IMR-90 (cell line): ENCODE measurements at regions not wholly inside any gene's neighbourhood (a gene's known extent, or its start where the extent isn't known, plus 50 kb on each side); places are given as distances from the start of the nearest gene placed in this dataset.

ENCODE experiments used
- ATAC-seq: fragments of 200-7000 bp; cut with Tn5 transposase; 2 replicates; pipeline ENCODE4 v1.9.1; 2020; ENCODE audit warnings: low read depth, mild to moderate bottlenecking, moderate library complexity
- BruUV-seq: library from RNA; stranded (reverse); fragments of 400-500 nt; replicated peaks from 2 replicates; lab custom pipeline; 2021; lab: Mats Ljungman, UMichigan
- CTCF ChIA-PET: fragments of 300-600 bp; formaldehyde crosslinking; extraction: SDS; loops from one replicate; lab custom pipeline; 2021; ENCODE audit warnings: antibody characterized with exemption; lab: Yijun Ruan, JAX
- POLR2A ChIA-PET: fragments of 300-600 bp; sonication (Branson Sonifier 250); formaldehyde crosslinking; loops from one replicate; lab custom pipeline; 2022; ENCODE audit warnings: antibody characterized with exemption; ENCODE audit not compliant: unreplicated experiment; lab: Charles Lee
- DNase-seq: peaks from one replicate; pipeline ENCODE4 v3.0.0; 2013
- H2AFZ ChIP-seq: replicated peaks from 2 replicates; pipeline ENCODE3; 2013; ENCODE audit warnings: low read length, mild to moderate bottlenecking; ENCODE audit not compliant: poor library complexity
- H2AK5ac ChIP-seq: 2 replicates; pipeline ENCODE4 v1.6.1; 2013; ENCODE audit warnings: low read depth, low read length, inconsistent platforms
- H2AK9ac ChIP-seq: replicated peaks from 2 replicates; pipeline ENCODE3; 2013; ENCODE audit warnings: mild to moderate bottlenecking, low read depth, low read length, moderate library complexity; ENCODE audit not compliant: poor library complexity
- H2BK120ac ChIP-seq: 2 replicates; pipeline ENCODE4 v1.6.1; 2013; ENCODE audit warnings: low read depth, low read length, inconsistent platforms
- H2BK15ac ChIP-seq: 3 replicates; pipeline ENCODE4 v1.6.1; 2013; ENCODE audit warnings: low read depth, low read length, inconsistent platforms
- H2BK20ac ChIP-seq: 2 replicates; pipeline ENCODE4 v1.6.1; 2013; ENCODE audit warnings: low read depth, mild to moderate bottlenecking, inconsistent platforms, low read length, moderate library complexity
- H2BK5ac ChIP-seq: 2 replicates; pipeline ENCODE4 v1.6.1; 2013; ENCODE audit warnings: mild to moderate bottlenecking, low read depth, low read length, inconsistent platforms; ENCODE audit not compliant: poor library complexity, severe bottlenecking
- H3K14ac ChIP-seq: replicated peaks from 2 replicates; pipeline ENCODE4 v1.6.1; 2013; ENCODE audit warnings: low read depth, low read length, inconsistent platforms
- H3K18ac ChIP-seq: 2 replicates; pipeline ENCODE4 v1.6.1; 2013; ENCODE audit warnings: low read depth, low read length, control low read depth
- H3K23ac ChIP-seq: 2 replicates; pipeline ENCODE4 v1.6.1; 2013; ENCODE audit warnings: low read depth, low read length, inconsistent platforms
- H3K27ac ChIP-seq: 2 replicates; pipeline ENCODE4 v1.5.1; 2013; ENCODE audit warnings: mild to moderate bottlenecking, control low read depth, low read length; ENCODE audit not compliant: insufficient read depth
- H3K27me3 ChIP-seq: 2 replicates; pipeline ENCODE4 v1.6.1; 2013; ENCODE audit warnings: low read length; ENCODE audit not compliant: control insufficient read depth, insufficient read depth
- H3K36me3 ChIP-seq: 2 replicates; pipeline ENCODE4 v1.6.1; 2013; ENCODE audit warnings: low read length, mixed read lengths; ENCODE audit not compliant: control insufficient read depth, insufficient read depth
- H3K4ac ChIP-seq: 2 replicates; pipeline ENCODE4 v1.6.1; 2013; ENCODE audit warnings: low read depth, low read length, inconsistent platforms
- H3K4me1 ChIP-seq: 2 replicates; pipeline ENCODE4 v1.6.1; 2013; ENCODE audit warnings: low read length, mixed read lengths; ENCODE audit not compliant: control insufficient read depth, insufficient read depth
- H3K4me2 ChIP-seq: 2 replicates; pipeline ENCODE4 v1.6.1; 2013; ENCODE audit warnings: low read depth, mild to moderate bottlenecking, control low read depth, low read length, moderate library complexity
- H3K4me3 ChIP-seq: 2 replicates; pipeline ENCODE4 v1.5.1; 2013; ENCODE audit warnings: low read depth, mild to moderate bottlenecking, control low read depth, low read length, moderate library complexity; ENCODE audit not compliant: insufficient read depth
- H3K56ac ChIP-seq: 2 replicates; pipeline ENCODE4 v1.6.1; 2013; ENCODE audit warnings: low read length, inconsistent platforms; ENCODE audit not compliant: insufficient read depth; ENCODE audit errors: extremely low read depth
- H3K79me1 ChIP-seq, 2 experiments: 2 replicates each; pipeline ENCODE4 v1.6.1; 2013; ENCODE audit warnings: low read length in 2 of 2, inconsistent platforms in 1 of 2, low read depth in 1 of 2
- H3K9ac ChIP-seq: 2 replicates; pipeline ENCODE4 v1.6.1; 2013; ENCODE audit warnings: low read depth, low read length, control low read depth
- H3K9me1 ChIP-seq: 2 replicates; pipeline ENCODE4 v1.6.1; 2013; ENCODE audit warnings: low read length, inconsistent platforms; ENCODE audit not compliant: insufficient read depth
- H3K9me3 ChIP-seq: 2 replicates; pipeline ENCODE4 v1.6.1; 2013; ENCODE audit warnings: low read length; ENCODE audit not compliant: control insufficient read depth, insufficient read depth
- H4K20me1 ChIP-seq: 2 replicates; pipeline ENCODE4 v1.6.1; 2013; ENCODE audit warnings: low read length, inconsistent platforms; ENCODE audit not compliant: insufficient read depth
- H4K5ac ChIP-seq: 2 replicates; pipeline ENCODE4 v1.6.1; 2013; ENCODE audit warnings: mild to moderate bottlenecking, low read depth, low read length, control low read depth
- H4K8ac ChIP-seq, 2 experiments: 2 replicates each; pipeline ENCODE4 v1.6.1; 2013; ENCODE audit warnings: low read depth in 2 of 2, low read length in 2 of 2, control low read depth in 1 of 2, inconsistent platforms in 1 of 2
- H4K91ac ChIP-seq: 2 replicates; pipeline ENCODE4 v1.6.1; 2013; ENCODE audit warnings: low read depth, low read length, inconsistent platforms; ENCODE audit not compliant: insufficient read depth
- BHLHE40 ChIP-seq: fragments of 150-350 bp; IDR thresholded peaks from 2 replicates; pipeline ENCODE4 v1.6.1; 2016; ENCODE audit warnings: mild to moderate bottlenecking, low read depth, low read length
- CEBPB ChIP-seq: IDR thresholded peaks from 2 replicates; pipeline ENCODE4 v1.6.1; 2012; ENCODE audit warnings: low read depth, low read length, improper control_type of control experiment
- CHD1 ChIP-seq: IDR thresholded peaks from 2 replicates; pipeline ENCODE4 v1.6.1; 2012; ENCODE audit warnings: low read depth, low read length, improper control_type of control experiment
- FOS ChIP-seq: fragments of 150-350 bp; IDR thresholded peaks from 2 replicates; pipeline ENCODE4 v1.6.1; 2016; ENCODE audit warnings: low read depth, low read length
- MAFK ChIP-seq: IDR thresholded peaks from 2 replicates; pipeline ENCODE4 v1.6.1; 2012; ENCODE audit warnings: low read depth, low read length, improper control_type of control experiment
- MAZ ChIP-seq: IDR thresholded peaks from 2 replicates; pipeline ENCODE4 v1.6.1; 2012; ENCODE audit warnings: low read depth, mild to moderate bottlenecking, low read length, improper control_type of control experiment, moderate library complexity, borderline replicate concordance
- MXI1 ChIP-seq: IDR thresholded peaks from 2 replicates; pipeline ENCODE4 v1.6.1; 2012; ENCODE audit warnings: low read depth, mild to moderate bottlenecking, low read length, moderate library complexity, borderline replicate concordance
- NFE2L2 ChIP-seq: fragments of 150-350 bp; IDR thresholded peaks from 2 replicates; pipeline ENCODE4 v1.6.1; 2016; ENCODE audit warnings: low read depth, mild to moderate bottlenecking, low read length
- POLR2A ChIP-seq: IDR thresholded peaks from 2 replicates; pipeline ENCODE4 v1.6.1; 2012; ENCODE audit warnings: mild to moderate bottlenecking, low read depth, low read length
- RAD21 ChIP-seq: IDR thresholded peaks from 2 replicates; pipeline ENCODE4 v1.6.1; 2012; ENCODE audit warnings: low read length, improper control_type of control experiment
- RCOR1 ChIP-seq: IDR thresholded peaks from 2 replicates; pipeline ENCODE4 v1.6.1; 2012; ENCODE audit warnings: mild to moderate bottlenecking, low read length, improper control_type of control experiment; ENCODE audit not compliant: insufficient replicate concordance
- RFX5 ChIP-seq: IDR thresholded peaks from 2 replicates; pipeline ENCODE4 v1.8.0; 2012; ENCODE audit warnings: low read depth, mild to moderate bottlenecking, low read length, moderate library complexity
- SMC3 ChIP-seq: fragments of 150-350 bp; IDR thresholded peaks from 2 replicates; pipeline ENCODE4 v1.6.1; 2016; ENCODE audit warnings: low read depth, mild to moderate bottlenecking, antibody characterized with exemption, low read length, moderate library complexity
- WGBS, 2 experiments: methylation state at CpG; one replicate each; pipeline versions ENCODE4 v1.1.5 to v1.1.7; 2013; ENCODE audit warnings: missing lambda C conversion rate in 2 of 2; ENCODE audit not compliant: insufficient read length in 1 of 2; ENCODE audit errors: extremely low coverage in 2 of 2; 5-methylcytosine and 5-hydroxymethylcytosine counted together
- dilution Hi-C: fragments of 300-500 bp; cut with HindIII; formaldehyde crosslinking; loops from one replicate; pipeline ENCODE4 v1.14.3; 2018; ENCODE audit warnings: low sequenced_read_pairs; ENCODE audit not compliant: unreplicated experiment
- in situ Hi-C: fragments of 300-500 bp; cut with MboI; formaldehyde crosslinking; loops from 3 replicates; pipeline ENCODE4 v1.14.3; 2019; ENCODE audit warnings: low sequenced_read_pairs, inconsistent platforms, mixed read lengths
- intact Hi-C: fragments of 100-400 bp; cut with micrococcal nuclease; formaldehyde crosslinking; loops from 2 replicates; pipeline ENCODE4 v1.10.0; 2022
- TF ChIP-seq, protein P1 (sequence below): conservative IDR thresholded peaks from 2 replicates; pipeline ENCODE4 v1.5.1; 2012; ENCODE audit warnings: mild to moderate bottlenecking, low read depth, low read length, improper control_type of control experiment
- TF ChIP-seq, protein P2 (sequence below): fragments of 150-350 bp; IDR thresholded peaks from 2 replicates; pipeline ENCODE4 v1.6.1; 2017; ENCODE audit warnings: mild to moderate bottlenecking, antibody characterized with exemption, low read length, low read depth
- TF ChIP-seq, protein P3 (sequence below): fragments of 150-350 bp; IDR thresholded peaks from 2 replicates; pipeline ENCODE4 v1.6.1; 2016; ENCODE audit warnings: low read depth, mild to moderate bottlenecking, low read length, moderate library complexity, borderline replicate concordance

DNA sequence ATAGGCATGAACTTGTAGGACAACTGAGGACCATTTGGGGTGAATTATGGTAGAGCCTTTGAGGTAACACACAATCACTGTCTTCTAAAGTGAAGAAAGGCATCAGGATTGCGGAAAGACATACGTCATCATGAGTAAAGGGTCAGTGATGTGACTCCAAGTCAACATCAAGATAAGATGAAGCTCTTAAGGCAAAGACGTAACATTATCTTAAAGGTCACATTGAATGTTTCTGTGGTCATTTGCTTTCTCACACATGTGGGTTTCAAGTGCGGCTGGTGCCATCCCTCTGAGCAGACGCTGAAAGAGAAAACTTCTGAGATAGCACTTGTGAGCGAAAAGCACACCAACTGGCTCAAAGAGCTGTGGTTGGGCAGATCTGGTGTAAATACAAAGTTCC is 63.3 kb upstream of the GRAMD2B start:
- H4K5ac ChIP-seq, result no peak overlapping the region
- POLR2A ChIA-PET, result no interaction called here
- H3K4me3 ChIP-seq, result no peak overlapping the region
- no peak overlapping the region for H3K27ac ChIP-seq
- H3K79me1 ChIP-seq, result no peaks in the 10 kb centered on the region
- 94% methylated on average over 5 of the region's 6 CpGs; no CpG with 5 or more reads in 1 of the 2 experiments for WGBS, 2 experiments
- TF ChIP-seq CHD1, result no peak
- TF ChIP-seq POLR2A, result no peak
- TF ChIP-seq CEBPB, result no peak
- no peak for TF ChIP-seq FOS
- no peak for TF ChIP-seq MAZ
- TF ChIP-seq, protein P1, sequence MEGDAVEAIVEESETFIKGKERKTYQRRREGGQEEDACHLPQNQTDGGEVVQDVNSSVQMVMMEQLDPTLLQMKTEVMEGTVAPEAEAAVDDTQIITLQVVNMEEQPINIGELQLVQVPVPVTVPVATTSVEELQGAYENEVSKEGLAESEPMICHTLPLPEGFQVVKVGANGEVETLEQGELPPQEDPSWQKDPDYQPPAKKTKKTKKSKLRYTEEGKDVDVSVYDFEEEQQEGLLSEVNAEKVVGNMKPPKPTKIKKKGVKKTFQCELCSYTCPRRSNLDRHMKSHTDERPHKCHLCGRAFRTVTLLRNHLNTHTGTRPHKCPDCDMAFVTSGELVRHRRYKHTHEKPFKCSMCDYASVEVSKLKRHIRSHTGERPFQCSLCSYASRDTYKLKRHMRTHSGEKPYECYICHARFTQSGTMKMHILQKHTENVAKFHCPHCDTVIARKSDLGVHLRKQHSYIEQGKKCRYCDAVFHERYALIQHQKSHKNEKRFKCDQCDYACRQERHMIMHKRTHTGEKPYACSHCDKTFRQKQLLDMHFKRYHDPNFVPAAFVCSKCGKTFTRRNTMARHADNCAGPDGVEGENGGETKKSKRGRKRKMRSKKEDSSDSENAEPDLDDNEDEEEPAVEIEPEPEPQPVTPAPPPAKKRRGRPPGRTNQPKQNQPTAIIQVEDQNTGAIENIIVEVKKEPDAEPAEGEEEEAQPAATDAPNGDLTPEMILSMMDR, result no peak
- no peak for TF ChIP-seq NFE2L2
- no peak for TF ChIP-seq RAD21
- TF ChIP-seq, protein P2, sequence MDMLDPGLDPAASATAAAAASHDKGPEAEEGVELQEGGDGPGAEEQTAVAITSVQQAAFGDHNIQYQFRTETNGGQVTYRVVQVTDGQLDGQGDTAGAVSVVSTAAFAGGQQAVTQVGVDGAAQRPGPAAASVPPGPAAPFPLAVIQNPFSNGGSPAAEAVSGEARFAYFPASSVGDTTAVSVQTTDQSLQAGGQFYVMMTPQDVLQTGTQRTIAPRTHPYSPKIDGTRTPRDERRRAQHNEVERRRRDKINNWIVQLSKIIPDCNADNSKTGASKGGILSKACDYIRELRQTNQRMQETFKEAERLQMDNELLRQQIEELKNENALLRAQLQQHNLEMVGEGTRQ, result no peak
- no peak for TF ChIP-seq SMC3
- TF ChIP-seq RCOR1, result no peak
- no peak for TF ChIP-seq MXI1
- no peak for TF ChIP-seq BHLHE40
- TF ChIP-seq, protein P3, sequence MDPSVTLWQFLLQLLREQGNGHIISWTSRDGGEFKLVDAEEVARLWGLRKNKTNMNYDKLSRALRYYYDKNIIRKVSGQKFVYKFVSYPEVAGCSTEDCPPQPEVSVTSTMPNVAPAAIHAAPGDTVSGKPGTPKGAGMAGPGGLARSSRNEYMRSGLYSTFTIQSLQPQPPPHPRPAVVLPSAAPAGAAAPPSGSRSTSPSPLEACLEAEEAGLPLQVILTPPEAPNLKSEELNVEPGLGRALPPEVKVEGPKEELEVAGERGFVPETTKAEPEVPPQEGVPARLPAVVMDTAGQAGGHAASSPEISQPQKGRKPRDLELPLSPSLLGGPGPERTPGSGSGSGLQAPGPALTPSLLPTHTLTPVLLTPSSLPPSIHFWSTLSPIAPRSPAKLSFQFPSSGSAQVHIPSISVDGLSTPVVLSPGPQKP, result no peak
- no peak for TF ChIP-seq RFX5
- TF ChIP-seq MAFK, result no peak
- H3K27me3 ChIP-seq, result no peaks in the 10 kb centered on the region
- H2BK5ac ChIP-seq, result no peak overlapping the region
- no peak overlapping the region for H2AFZ ChIP-seq
- ATAC-seq (no peak), DNase-seq (no peak)
- CTCF ChIA-PET, result no interaction called here
- H2AK5ac ChIP-seq, result peak overlapping the region; percentile 20; the same call in 1 of the 2 replicates
- no peak overlapping the region for H3K9ac ChIP-seq
- no peak overlapping the region for H2AK9ac ChIP-seq
- H3K4me2 ChIP-seq, result no peak overlapping the region
- H3K9me3 ChIP-seq, result no peaks in the 10 kb centered on the region
- H2BK20ac ChIP-seq, result peak overlapping the region; percentile 16; the same call in 1 of the 2 replicates
- 0 out of 2 replicates have a peak overlapping the region, but pooled peaks have one; percentile 19 for H3K14ac ChIP-seq
- in situ Hi-C loops (no loop called here), intact Hi-C loops (no loop called here), dilution Hi-C loops (no loop called here)
- no peak overlapping the region for H3K18ac ChIP-seq
- H4K8ac ChIP-seq, result peak overlapping the region in 1 of 2 experiments; percentile 3; a peak in 1 of 4 replicates
- peak overlapping the region; percentile 61; the same call in 1 of the 3 replicates for H2BK15ac ChIP-seq
- no peaks in the 10 kb centered on the region for H4K20me1 ChIP-seq
- no peak overlapping the region for H3K56ac ChIP-seq
- peak overlapping the region; percentile 17; the same call in 1 of the 2 replicates for H4K91ac ChIP-seq
- H3K23ac ChIP-seq, result no peak overlapping the region
- no peak overlapping the region; the same call in 1 of the 2 replicates for H2BK120ac ChIP-seq
- no peaks in the 10 kb centered on the region for H3K36me3 ChIP-seq
- peaks cover 7% of the 10 kb centered on the region for H3K9me1 ChIP-seq
- BruUV-seq, result no TSS peak
- H3K4ac ChIP-seq, result peak overlapping the region; percentile 21; the same call in 1 of the 2 replicates
- peaks cover 6% of the 10 kb centered on the region for H3K4me1 ChIP-seq
